ENCODE measurements at regions not wholly inside any gene's neighbourhood (a gene's known extent, or its start where the extent isn't known, plus 50 kb on each side); places are given as distances from the start of the nearest gene placed in this dataset.

DNA sequence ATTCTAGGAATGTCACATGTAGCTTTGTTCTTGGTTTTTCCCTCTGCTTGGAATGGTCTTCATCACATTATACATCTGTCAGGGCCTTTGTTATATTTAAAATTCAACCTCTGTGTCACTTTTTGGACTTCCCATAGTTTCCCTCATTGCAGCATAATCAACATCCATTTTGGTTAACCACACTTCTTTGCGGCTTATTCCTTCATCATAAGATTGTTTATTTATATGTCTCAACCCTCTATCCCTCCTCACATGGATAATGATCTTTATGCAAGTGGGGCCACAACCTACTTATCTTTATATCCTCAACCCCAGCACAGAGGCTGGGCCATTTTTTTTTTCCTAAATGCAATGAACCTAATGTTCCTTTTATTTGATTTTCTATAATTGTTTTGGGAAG lies 260.0 kb upstream of the THBS1 start:
- Histone ChIP-seq H3K4me3 (ENCODE audit: low read depth, low read length, poor library complexity, severe bottlenecking) (no peak overlapping the region), H3K27ac (ENCODE audit: low read depth, low read length, poor library complexity, severe bottlenecking) (no peak overlapping the region), H3K9me2 (ENCODE audit: low read depth, low read length) (no peaks in the 10 kb centered on the region), H3K4me1 (ENCODE audit: insufficient read depth, low read length, severe bottlenecking) (no peaks in the 10 kb centered on the region), H3F3A (ENCODE audit: insufficient read depth, low read length) (no peaks in the 10 kb centered on the region), H3K4me2 (ENCODE audit: low read length) (no peak overlapping the region), H4K20me1 (ENCODE audit: insufficient read depth, low read length) (no peaks in the 10 kb centered on the region), H3K36me3 (ENCODE audit: insufficient read depth, low read length) (no peaks in the 10 kb centered on the region), H3K9ac (ENCODE audit: low read length) (no peak overlapping the region), H3K9me3 (ENCODE audit: low read length) (no peaks in the 10 kb centered on the region), H2AFZ (ENCODE audit: low read length) (no peak overlapping the region), H3K27me3 (ENCODE audit: insufficient read depth, low read length) (no peaks in the 10 kb centered on the region), H3K79me2 (ENCODE audit: insufficient read depth, low read length) (no peaks in the 10 kb centered on the region)
- no peak for TF ChIP-seq EZH2 (IDR thresholded peaks at IDR 0.05; ENCODE audit: borderline replicate concordance, low read length)
- TF ChIP-seq, protein P1, sequence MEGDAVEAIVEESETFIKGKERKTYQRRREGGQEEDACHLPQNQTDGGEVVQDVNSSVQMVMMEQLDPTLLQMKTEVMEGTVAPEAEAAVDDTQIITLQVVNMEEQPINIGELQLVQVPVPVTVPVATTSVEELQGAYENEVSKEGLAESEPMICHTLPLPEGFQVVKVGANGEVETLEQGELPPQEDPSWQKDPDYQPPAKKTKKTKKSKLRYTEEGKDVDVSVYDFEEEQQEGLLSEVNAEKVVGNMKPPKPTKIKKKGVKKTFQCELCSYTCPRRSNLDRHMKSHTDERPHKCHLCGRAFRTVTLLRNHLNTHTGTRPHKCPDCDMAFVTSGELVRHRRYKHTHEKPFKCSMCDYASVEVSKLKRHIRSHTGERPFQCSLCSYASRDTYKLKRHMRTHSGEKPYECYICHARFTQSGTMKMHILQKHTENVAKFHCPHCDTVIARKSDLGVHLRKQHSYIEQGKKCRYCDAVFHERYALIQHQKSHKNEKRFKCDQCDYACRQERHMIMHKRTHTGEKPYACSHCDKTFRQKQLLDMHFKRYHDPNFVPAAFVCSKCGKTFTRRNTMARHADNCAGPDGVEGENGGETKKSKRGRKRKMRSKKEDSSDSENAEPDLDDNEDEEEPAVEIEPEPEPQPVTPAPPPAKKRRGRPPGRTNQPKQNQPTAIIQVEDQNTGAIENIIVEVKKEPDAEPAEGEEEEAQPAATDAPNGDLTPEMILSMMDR (IDR thresholded peaks at IDR 0.05; ENCODE audit: low read length): no peak

DNA sequence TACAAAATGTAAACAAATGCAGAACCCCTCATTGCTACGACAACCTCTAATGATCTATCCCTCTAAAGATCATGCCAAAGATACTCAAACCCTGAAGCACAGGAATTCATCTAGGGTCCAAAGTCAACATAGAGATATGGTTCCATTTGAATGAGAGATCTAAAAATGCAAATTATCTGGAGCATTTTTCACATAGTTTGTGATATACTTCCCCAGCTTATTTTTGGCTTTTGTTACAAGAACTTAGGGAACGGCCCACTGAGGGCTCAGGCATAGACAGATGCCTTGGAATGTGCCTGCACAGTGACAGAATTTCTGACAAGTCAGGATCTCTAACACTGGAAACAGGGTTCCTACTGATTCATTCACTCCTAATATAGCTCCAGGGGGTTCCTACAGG lies 258.9 kb upstream of the THBS1 start:
- no peak overlapping the region for H3K4me2 ChIP-seq (ENCODE audit: low read length)
- no peaks in the 10 kb centered on the region for H3K4me1 ChIP-seq (ENCODE audit: insufficient read depth, low read length, severe bottlenecking)
- H3K4me3 ChIP-seq (ENCODE audit: low read depth, low read length, poor library complexity, severe bottlenecking): no peak overlapping the region
- no peak overlapping the region for H2AFZ ChIP-seq (ENCODE audit: low read length)
- H3K79me2 ChIP-seq (ENCODE audit: insufficient read depth, low read length): no peaks in the 10 kb centered on the region
- no peak for TF ChIP-seq EZH2 (IDR thresholded peaks at IDR 0.05; ENCODE audit: borderline replicate concordance, low read length)
- TF ChIP-seq, protein P1 (IDR thresholded peaks at IDR 0.05; ENCODE audit: low read length): no peak
- H3K9me2 ChIP-seq (ENCODE audit: low read depth, low read length): no peaks in the 10 kb centered on the region
- no peaks in the 10 kb centered on the region for H3F3A ChIP-seq (ENCODE audit: insufficient read depth, low read length)
- no peaks in the 10 kb centered on the region for H3K27me3 ChIP-seq (ENCODE audit: insufficient read depth, low read length)
- H3K9ac ChIP-seq (ENCODE audit: low read length): no peak overlapping the region
- H3K27ac ChIP-seq (ENCODE audit: low read depth, low read length, poor library complexity, severe bottlenecking): no peak overlapping the region
- no peaks in the 10 kb centered on the region for H3K9me3 ChIP-seq (ENCODE audit: low read length)
- no peaks in the 10 kb centered on the region for H3K36me3 ChIP-seq (ENCODE audit: insufficient read depth, low read length)
- no peaks in the 10 kb centered on the region for H4K20me1 ChIP-seq (ENCODE audit: insufficient read depth, low read length)

DNA sequence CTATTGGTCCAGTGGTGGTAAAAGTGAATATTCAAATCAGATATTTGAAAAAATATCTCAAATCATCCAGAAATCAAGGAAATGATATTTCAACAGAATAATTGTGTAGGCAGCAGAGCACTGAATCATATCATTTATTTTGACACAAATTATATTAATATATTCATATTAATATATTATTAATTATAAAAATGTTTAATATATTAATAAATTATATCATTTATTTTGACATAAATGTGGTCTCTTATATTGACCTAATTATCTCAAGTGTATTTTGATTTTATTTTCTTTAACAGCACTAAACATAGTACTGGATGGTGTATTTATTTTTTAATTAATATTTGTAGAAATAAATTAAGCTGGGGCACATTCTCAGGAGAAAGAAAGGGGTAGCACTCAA lies 257.7 kb upstream of the THBS1 start:
- Histone ChIP-seq H3K4me3 (ENCODE audit: low read depth, low read length, poor library complexity, severe bottlenecking) (no peak overlapping the region), H3K4me1 (ENCODE audit: insufficient read depth, low read length, severe bottlenecking) (no peaks in the 10 kb centered on the region), H3K9me3 (ENCODE audit: low read length) (no peaks in the 10 kb centered on the region), H3K4me2 (ENCODE audit: low read length) (no peak overlapping the region), H3K9ac (ENCODE audit: low read length) (no peak overlapping the region), H4K20me1 (ENCODE audit: insufficient read depth, low read length) (no peaks in the 10 kb centered on the region), H3K27ac (ENCODE audit: low read depth, low read length, poor library complexity, severe bottlenecking) (no peak overlapping the region), H3K79me2 (ENCODE audit: insufficient read depth, low read length) (no peaks in the 10 kb centered on the region), H2AFZ (ENCODE audit: low read length) (no peak overlapping the region), H3F3A (ENCODE audit: insufficient read depth, low read length) (no peaks in the 10 kb centered on the region), H3K9me2 (ENCODE audit: low read depth, low read length) (no peaks in the 10 kb centered on the region), H3K27me3 (ENCODE audit: insufficient read depth, low read length) (no peaks in the 10 kb centered on the region), H3K36me3 (ENCODE audit: insufficient read depth, low read length) (no peaks in the 10 kb centered on the region)
- no peak for TF ChIP-seq EZH2 (IDR thresholded peaks at IDR 0.05; ENCODE audit: borderline replicate concordance, low read length)
- TF ChIP-seq, protein P1 (IDR thresholded peaks at IDR 0.05; ENCODE audit: low read length): no peak
